Activated CD8-positive, alpha-beta memory T cell treated with anti-CD3 and anti-CD28 coated beads, Interleukin-2, amount 50 U/mL, for 48 hours (primary cell): ENCODE measurements at regions not wholly inside any gene's neighbourhood (a gene's known extent, or its start where the extent isn't known, plus 50 kb on each side); places are given as distances from the start of the nearest gene placed in this dataset.

Source experiments
- DNase-seq: peaks from one replicate; pipeline ENCODE4 v3.0.0-alpha.2; 2020

- no peak for DNase-seq
These were observed 2584.1 kb upstream of the PCDH20 start for GRCh38 chr13:63999614-64000305.

GRCh38 chr13:63983366-63983765 is 2567.7 kb upstream of the PCDH20 start:
- DNase-seq = no peak

GRCh38 chr13:63979951-63980350 is 2564.3 kb upstream of the PCDH20 start:
- DNase-seq = no peak

DNA sequence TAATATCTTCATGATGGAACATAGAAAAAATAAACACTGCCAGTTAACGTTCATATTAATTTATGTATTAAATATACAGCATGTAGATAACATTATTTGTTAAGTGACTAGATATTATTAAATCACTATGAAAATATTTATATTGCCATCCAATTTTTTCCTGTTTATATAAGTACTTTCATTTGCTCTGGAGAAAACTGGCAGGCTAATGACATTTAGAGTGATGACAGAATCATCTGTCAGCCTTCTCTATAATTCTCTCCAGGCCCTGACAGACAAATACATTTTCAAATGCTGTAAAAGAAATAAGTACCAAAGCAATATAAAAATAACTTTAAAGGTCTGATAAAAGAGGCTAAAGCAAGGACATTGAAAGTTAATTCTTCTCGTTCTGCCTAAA is 2556.7 kb upstream of the PCDH20 start:
- DNase-seq = no peak

DNA sequence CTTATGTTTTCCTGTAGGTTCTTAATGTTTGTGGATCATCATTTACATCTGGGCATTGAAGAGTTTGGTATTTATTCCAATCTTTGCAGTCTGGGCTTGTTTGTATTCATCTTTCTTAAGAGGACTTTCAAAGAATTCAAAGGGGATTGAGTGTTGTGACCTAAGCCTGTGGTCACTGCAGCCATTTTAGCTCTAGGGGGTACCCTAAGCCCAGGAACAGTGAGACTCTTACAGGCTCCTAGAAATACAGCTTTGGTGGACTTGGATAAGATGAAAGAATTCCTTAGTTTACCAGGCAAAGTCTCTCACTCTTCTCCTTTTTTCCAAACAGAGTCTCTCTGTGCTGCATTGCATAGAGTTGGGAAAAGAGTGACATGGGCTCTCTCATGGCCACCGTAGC is 2539.0 kb upstream of the PCDH20 start:
- DNase-seq = no peak

DNA sequence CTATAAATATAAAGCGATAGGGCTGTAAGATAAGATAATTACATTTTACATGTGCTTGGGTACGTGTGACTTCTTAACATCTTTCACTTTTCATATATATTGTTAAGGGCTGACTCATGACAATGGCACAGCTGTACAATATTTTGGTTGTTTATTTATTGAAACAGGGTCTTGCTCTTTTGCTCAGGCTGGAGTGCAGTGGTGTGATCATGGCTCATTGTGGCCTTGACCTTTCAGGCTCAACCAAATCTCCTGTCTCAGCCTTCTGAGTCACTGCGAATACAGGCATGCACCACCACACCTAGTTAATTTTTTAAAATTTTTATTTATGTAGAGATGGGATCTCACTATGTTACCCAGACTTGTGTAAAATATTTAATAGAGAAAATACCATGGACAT is 2532.4 kb upstream of the PCDH20 start:
- DNase-seq = no peak

DNA sequence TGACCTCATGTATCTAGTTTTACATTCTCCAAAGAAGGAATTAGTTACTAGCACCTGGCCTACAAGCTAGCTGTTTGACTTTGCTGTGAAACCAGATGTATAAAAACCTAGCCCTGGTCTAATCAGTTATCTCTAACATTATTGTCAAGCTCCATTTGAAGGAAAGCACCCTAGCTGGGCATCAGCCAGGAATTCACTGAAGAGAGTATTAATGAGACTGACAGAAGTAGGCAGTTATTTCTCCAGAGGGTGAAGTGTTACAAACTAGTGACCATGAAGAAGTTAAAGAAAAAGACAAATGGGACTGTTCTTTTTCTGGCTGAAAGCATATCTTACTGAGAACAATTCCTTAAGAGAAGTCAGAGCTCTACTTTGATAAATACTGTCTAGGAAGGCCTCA is 2529.3 kb upstream of the PCDH20 start:
- no peak for DNase-seq

- DNase-seq = no peak
These were observed 2526.7 kb upstream of the PCDH20 start for GRCh38 chr13:63942372-63942771.

DNA sequence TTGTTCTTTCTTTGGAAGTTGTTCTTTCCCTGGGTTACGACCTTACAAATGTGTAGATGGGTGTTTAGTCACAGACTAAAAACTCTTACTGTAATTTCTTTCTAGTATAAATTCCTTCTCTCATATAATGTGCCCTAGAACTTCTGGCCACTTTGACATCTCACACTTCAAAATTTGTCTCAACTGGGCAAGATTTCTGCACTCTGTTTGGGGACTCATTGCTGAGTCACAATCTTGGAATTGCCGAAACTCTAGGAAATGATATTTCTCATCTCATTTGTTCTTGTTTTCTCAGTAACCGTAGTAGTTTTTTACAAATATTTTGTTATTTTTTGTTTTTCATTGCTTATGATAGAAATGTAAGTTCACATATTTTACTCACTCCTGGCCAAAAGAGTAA is 2523.2 kb upstream of the PCDH20 start:
- DNase-seq = no peak

GRCh38 chr13:63910511-63910910 is 2494.9 kb upstream of the PCDH20 start:
- no peak for DNase-seq

DNA sequence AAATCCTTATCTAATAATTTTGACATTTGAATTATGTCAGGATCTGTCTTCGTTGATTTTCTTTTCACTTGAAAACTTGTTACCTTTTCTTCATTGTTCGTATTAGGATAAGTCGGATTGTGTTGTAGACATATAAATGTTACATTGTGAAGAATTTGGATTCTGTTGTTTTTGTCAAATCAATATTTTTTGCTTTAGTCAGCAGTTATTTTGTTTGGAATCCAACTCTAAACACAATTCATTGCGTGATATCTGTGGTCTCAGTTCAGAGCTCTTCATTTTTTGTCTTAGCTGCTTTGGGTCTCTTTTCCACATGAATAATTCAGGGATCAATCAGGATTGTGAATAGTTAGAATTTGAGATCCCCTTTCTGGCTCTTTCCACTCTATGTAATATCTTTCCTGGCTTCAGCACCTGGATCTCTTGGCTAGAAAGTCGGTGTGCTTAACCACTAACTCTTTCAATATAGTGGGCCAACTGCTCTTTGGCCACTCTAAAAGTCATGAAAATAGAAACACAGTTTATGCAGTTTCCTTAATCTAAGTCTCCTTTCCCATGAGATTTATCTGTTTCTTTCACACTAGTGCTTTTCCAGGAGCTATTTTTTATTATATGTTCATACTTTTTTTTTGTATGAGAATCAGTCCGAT is 2494.2 kb upstream of the PCDH20 start:
- no peak for DNase-seq

- no peak for DNase-seq
These were observed 2486.5 kb upstream of the PCDH20 start for GRCh38 chr13:63902141-63902540.

GRCh38 chr13:63901630-63902029 is 2486.0 kb upstream of the PCDH20 start:
- DNase-seq = no peak

DNA sequence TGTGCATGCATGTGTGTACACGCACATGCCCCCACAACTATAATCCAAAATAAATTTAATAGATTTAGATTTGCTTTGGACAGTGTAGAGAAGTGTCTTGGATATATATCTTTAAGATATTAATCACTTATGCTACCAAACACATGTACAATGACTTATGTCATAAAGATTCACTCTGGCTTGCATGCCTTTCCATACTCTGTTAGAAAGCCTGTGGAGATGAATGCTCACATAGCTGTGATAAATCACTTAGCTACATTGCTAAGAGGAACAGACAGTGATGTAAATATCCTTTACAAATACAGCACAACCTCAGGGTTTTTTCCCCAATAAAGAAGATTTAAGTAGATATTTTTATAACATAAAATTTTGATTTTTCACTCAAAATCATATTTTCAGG is 2484.8 kb upstream of the PCDH20 start:
- DNase-seq = no peak

DNA sequence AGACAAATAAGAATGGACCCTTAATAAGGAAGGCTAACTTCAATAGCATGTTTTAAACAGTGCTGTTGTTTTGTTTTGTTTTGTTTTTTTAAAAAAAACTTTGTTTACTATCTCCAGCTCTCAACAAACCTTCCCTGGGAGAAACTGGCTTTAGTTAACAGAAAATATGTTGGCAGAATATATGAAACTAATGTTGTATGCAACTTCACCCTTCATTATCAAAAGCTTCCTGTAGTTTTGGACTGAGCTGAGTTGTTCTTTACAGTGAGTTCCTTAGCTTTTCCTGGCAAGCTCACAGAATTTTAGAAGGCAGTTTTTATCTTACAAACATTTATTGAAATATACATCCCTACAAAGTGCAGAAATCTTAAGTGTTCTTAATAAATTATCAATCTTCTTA is 2480.7 kb upstream of the PCDH20 start:
- DNase-seq = no peak

DNA sequence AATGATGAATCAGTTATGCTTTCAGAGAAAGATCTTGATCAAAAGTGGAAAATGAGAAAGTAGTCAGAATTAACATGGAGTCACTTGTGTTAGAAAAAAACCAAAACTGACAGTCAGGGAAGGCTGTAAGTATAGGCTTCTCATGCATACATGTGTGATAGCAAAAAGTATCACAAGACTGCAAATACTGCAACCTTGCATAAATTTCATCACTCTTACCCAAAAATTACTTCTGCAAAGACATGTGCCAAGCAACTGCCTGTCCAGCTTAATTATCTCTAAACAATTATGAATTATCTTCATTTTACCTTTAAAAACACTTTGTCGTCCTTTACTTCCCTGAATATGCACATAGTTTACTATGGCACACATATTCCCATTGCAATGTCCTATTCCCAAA is 2466.4 kb upstream of the PCDH20 start:
- no peak for DNase-seq

DNA sequence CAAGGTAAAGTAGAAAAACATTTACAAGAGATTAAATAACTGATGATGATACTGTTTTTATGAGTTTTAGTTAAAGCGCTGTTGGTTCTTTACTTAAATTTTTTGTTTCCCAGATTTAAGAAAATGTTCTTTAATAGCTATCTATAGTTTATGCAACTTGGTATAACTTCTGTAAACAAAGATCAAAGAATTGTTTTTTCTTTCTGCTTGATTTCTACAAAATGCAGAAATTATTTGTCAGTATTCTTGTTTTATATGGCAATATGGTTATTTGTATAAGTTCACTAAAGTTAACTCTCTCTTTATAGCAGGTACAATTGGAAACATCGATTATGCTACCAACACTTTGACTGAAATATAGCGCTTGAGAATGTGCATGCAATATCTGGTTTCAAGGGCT is 2465.1 kb upstream of the PCDH20 start:
- DNase-seq = no peak

- no peak for DNase-seq
These were observed 2458.3 kb upstream of the PCDH20 start for GRCh38 chr13:63873936-63874335.

DNA sequence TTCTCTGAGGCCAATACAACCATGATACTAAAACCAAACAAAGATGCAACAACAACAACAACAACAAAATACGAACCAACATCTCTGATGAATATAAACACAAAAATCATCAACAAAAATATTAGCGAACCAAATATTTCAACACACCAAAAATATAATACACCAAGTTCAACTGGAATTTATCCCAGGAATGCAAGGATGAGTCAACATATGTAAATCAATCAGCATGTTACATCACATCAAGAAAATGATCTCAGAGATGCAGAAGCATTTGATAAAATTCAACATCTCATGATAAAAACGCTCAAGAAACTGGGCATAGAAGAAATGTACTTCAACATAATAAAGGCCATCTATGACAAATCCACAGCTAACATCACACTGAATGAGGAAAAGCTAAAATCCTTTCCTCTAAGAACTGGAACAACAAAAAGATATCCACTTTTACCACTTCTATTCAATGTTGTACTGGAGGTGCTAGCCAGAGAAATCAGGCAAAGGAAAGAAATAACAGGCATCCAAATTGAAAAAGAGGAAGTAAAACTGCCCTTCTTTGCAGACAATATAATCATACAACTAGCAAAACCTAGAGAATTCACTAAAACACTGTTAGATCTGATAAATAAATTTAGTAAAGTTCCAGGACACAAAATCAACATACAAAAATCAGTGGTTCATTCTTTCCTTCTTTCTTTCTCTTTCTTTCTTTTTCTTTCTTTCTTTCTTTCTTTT is 2448.7 kb upstream of the PCDH20 start:
- DNase-seq = no peak

- DNase-seq = no peak
These were observed 2439.9 kb upstream of the PCDH20 start for GRCh38 chr13:63855457-63856118.

- no peak for DNase-seq
These were observed 2438.2 kb upstream of the PCDH20 start for GRCh38 chr13:63853816-63854215.

DNA sequence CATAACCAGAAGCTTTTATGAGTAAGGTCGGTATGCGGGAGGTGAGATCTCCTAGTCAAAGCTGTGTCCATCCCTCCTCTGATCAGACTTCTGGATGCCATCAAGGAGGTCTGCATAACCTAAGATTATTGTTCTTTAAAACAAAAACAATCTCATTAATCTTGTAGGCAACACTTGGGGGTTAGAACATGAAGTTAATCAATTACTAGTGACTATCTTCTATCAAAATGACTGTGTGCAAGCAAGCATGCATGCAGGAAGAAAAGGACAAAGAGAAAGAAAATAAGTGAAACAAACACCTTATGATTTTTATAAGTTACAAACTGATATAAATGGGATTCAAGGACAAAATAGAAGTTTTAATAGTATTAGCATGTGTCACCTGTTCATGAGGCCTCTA is 2435.9 kb upstream of the PCDH20 start:
- no peak for DNase-seq

- DNase-seq = no peak
These were observed 2428.4 kb upstream of the PCDH20 start for GRCh38 chr13:63843766-63844699.
